H1 (cell line): ENCODE measurements at regions not wholly inside any gene's neighbourhood (a gene's known extent, or its start where the extent isn't known, plus 50 kb on each side); places are given as distances from the start of the nearest gene placed in this dataset.

Source experiments
- KDM1A ChIP-seq: fragments of 200-600, 300-600 bp; sonication (generic); IDR thresholded peaks from 2 replicates; pipeline ENCODE4 v1.7.1; 2016; ENCODE audit warnings: mild to moderate bottlenecking, low read length, borderline replicate concordance
- RXRA ChIP-seq: IDR thresholded peaks from 2 replicates; pipeline ENCODE4 v1.6.1; 2011; ENCODE audit warnings: low read depth, mild to moderate bottlenecking, low read length, moderate library complexity; ENCODE audit not compliant: insufficient read depth

GRCh38 chr5:158326256-158326655 lies 467.3 kb upstream of the CLINT1 start (continued):
- TF ChIP-seq RXRA (no peak), KDM1A (no peak)
- TF ChIP-seq, all 59 proteins: peak for 0
